ENCODE measurements at regions not wholly inside any gene's neighbourhood (a gene's known extent, or its start where the extent isn't known, plus 50 kb on each side); places are given as distances from the start of the nearest gene placed in this dataset.

- DNase-seq: no peak
- Histone ChIP-seq H3K27me3 (no peaks in the 10 kb centered on the region), H3K4me1 (no peaks in the 10 kb centered on the region), H3K27ac (no peak overlapping the region), H3K9me3 (no peaks in the 10 kb centered on the region), H3K4me3 (no peak overlapping the region), H3K36me3 (ENCODE audit: low read depth, missing control alignments) (no peaks in the 10 kb centered on the region)
- WGBS, 2 donors: 78 to 85% methylated on average over 3 of the region's 3 CpGs
- intact Hi-C loops (cut with DNase I; ENCODE audit: low total_unique reads): no loop called here
- TF ChIP-seq POLR2A (IDR thresholded peaks at IDR 0.05) (no peak), CTCF (IDR thresholded peaks at IDR 0.05) (no peak)
Measured at GRCh38 chr7:86953653-86954336, 105.7 kb downstream of the ELAPOR2 start.

- no peak overlapping the region for H3K27ac ChIP-seq
- no peak overlapping the region for H3K4me3 ChIP-seq
- H3K4me1 ChIP-seq: no peaks in the 10 kb centered on the region
- no peaks in the 10 kb centered on the region for H3K36me3 ChIP-seq (ENCODE audit: low read depth, missing control alignments)
- no peak for DNase-seq
- intact Hi-C loops (cut with DNase I; ENCODE audit: low total_unique reads): no loop called here
- H3K27me3 ChIP-seq: no peaks in the 10 kb centered on the region
- TF ChIP-seq POLR2A (IDR thresholded peaks at IDR 0.05) (no peak), CTCF (IDR thresholded peaks at IDR 0.05) (no peak)
- no peaks in the 10 kb centered on the region for H3K9me3 ChIP-seq
Measured at GRCh38 chr7:86953219-86953618, 106.2 kb downstream of the ELAPOR2 start.

GRCh38 chr7:86951895-86952294, 107.6 kb downstream of the ELAPOR2 start:
- Histone ChIP-seq H3K4me1 (no peaks in the 10 kb centered on the region), H3K27ac (no peak overlapping the region), H3K27me3 (no peaks in the 10 kb centered on the region), H3K9me3 (no peaks in the 10 kb centered on the region), H3K4me3 (no peak overlapping the region), H3K36me3 (ENCODE audit: low read depth, missing control alignments) (no peaks in the 10 kb centered on the region)
- DNase-seq: no peak
- intact Hi-C loops (cut with DNase I; ENCODE audit: low total_unique reads): no loop called here
- TF ChIP-seq CTCF (IDR thresholded peaks at IDR 0.05) (no peak), POLR2A (IDR thresholded peaks at IDR 0.05) (no peak)

GRCh38 chr7:86950944-86951343, 108.5 kb downstream of the ELAPOR2 start:
- WGBS, 2 donors: 96 to 100% methylated on average over 1 of the region's 1 CpG
- Histone ChIP-seq H3K4me3 (no peak overlapping the region), H3K36me3 (ENCODE audit: low read depth, missing control alignments) (no peaks in the 10 kb centered on the region)

More at GRCh38 chr7:86950944-86951343, 108.5 kb downstream of the ELAPOR2 start:
- H3K4me1 ChIP-seq: no peaks in the 10 kb centered on the region
- TF ChIP-seq POLR2A (IDR thresholded peaks at IDR 0.05) (no peak), CTCF (IDR thresholded peaks at IDR 0.05) (no peak)
- no peaks in the 10 kb centered on the region for H3K9me3 ChIP-seq
- DNase-seq: no peak
- intact Hi-C loops (cut with DNase I; ENCODE audit: low total_unique reads): no loop called here
- no peaks in the 10 kb centered on the region for H3K27me3 ChIP-seq
- no peak overlapping the region for H3K27ac ChIP-seq
